Activated CD8-positive, alpha-beta memory T cell treated with anti-CD3 and anti-CD28 coated beads, Interleukin-2, amount 50 U/mL, for 24 hours (primary cell): ENCODE measurements at regions not wholly inside any gene's neighbourhood (a gene's known extent, or its start where the extent isn't known, plus 50 kb on each side); places are given as distances from the start of the nearest gene placed in this dataset.

Experiments
- DNase-seq: peaks from one replicate; pipeline ENCODE4 v3.0.0-alpha.2; 2020; ENCODE audit errors: extremely low read depth

- no peak for DNase-seq
Observed at GRCh38 chr5:54743997-54744788, 226.6 kb downstream of the SNX18 start.

GRCh38 chr5:54743581-54743980, 226.0 kb downstream of the SNX18 start:
- no peak for DNase-seq

- no peak for DNase-seq
Observed at GRCh38 chr5:54742417-54742891, 224.9 kb downstream of the SNX18 start.

- no peak for DNase-seq
Observed at GRCh38 chr5:54741711-54742110, 224.2 kb downstream of the SNX18 start.

- no peak for DNase-seq
Observed at GRCh38 chr5:54740141-54740540, 222.6 kb downstream of the SNX18 start.

GRCh38 chr5:54739371-54739770, 221.8 kb downstream of the SNX18 start:
- no peak for DNase-seq

GRCh38 chr5:54738973-54739367, 221.4 kb downstream of the SNX18 start:
- DNase-seq: no peak

GRCh38 chr5:54738118-54738972, 220.8 kb downstream of the SNX18 start:
- DNase-seq: no peak

GRCh38 chr5:54736003-54736797, 218.6 kb downstream of the SNX18 start:
- DNase-seq: no peak

- DNase-seq: no peak
Observed at GRCh38 chr5:54733101-54733500, 215.5 kb downstream of the SNX18 start.

GRCh38 chr5:54732108-54732507, 214.5 kb downstream of the SNX18 start:
- DNase-seq: no peak

- no peak for DNase-seq
Observed at GRCh38 chr5:54728588-54728915, 211.0 kb downstream of the SNX18 start.

- no peak for DNase-seq
Observed at GRCh38 chr5:54727874-54728587, 210.5 kb downstream of the SNX18 start.

GRCh38 chr5:54725391-54726280, 208.1 kb downstream of the SNX18 start:
- no peak for DNase-seq

GRCh38 chr5:54722846-54723433, 205.4 kb downstream of the SNX18 start:
- DNase-seq: no peak

- DNase-seq: no peak
Observed at GRCh38 chr5:54721951-54722654, 204.5 kb downstream of the SNX18 start.

GRCh38 chr5:54721116-54721515, 203.6 kb downstream of the SNX18 start:
- DNase-seq: no peak

GRCh38 chr5:54720341-54720740, 202.8 kb downstream of the SNX18 start:
- no peak for DNase-seq
